ENCODE measurements at regions not wholly inside any gene's neighbourhood (a gene's known extent, or its start where the extent isn't known, plus 50 kb on each side); places are given as distances from the start of the nearest gene placed in this dataset.

DNA sequence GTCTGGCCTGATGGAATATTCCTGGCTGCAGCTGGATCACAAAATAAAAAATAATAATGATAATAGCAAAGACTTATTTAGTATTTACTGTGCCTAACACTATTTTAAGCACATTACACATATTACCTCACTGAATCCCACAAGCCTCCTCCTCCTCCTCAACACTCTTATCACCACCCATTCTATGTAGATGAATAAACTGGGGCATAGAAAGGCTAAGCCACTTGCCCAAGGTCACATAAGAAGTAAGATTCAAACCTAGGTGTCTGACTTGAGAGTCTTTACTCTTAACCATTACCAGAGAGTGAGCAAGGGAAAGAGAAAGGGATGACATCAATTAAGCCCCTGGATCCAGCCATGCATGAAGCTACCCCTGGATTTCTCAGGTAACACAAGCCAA is 493.1 kb downstream of the SHQ1 start:
- H3K9ac ChIP-seq (replicated peaks in 1 of 4; ENCODE audit: extremely low read depth in 1 of 4, low read depth in 3 of 4, low read length in 3 of 4), result no peak overlapping the region
- H3K14ac ChIP-seq (ENCODE audit: insufficient read length), result no peak overlapping the region
- no peak for FAIRE-seq
- no peaks in the 10 kb centered on the region for H3K23me2 ChIP-seq (ENCODE audit: low read depth, low read length)
- DNase-seq (ENCODE audit: low read depth in 1 of 2, low spot score in 2 of 2), result no peak
- no peak overlapping the region for H4K5ac ChIP-seq (ENCODE audit: insufficient read length, low read depth, low read length)
- H3K18ac ChIP-seq (ENCODE audit: extremely low read depth, low read length), result no peak overlapping the region
- H2BK15ac ChIP-seq (ENCODE audit: low read length), result no peak overlapping the region
- H2BK12ac ChIP-seq (ENCODE audit: low read depth, low read length), result no peak overlapping the region
- H3K9me3 ChIP-seq (ENCODE audit: insufficient read depth in 2 of 2, low read depth in 1 of 2, low read length in 1 of 2), result no peaks in the 10 kb centered on the region
- CTCF ChIA-PET (ENCODE audit: partially characterized antibody), result no interaction called here
- H4K91ac ChIP-seq (replicated peaks; ENCODE audit: insufficient read length, low read length), result no peak overlapping the region
- H2BK120ac ChIP-seq (replicated peaks; ENCODE audit: low read depth, low read length), result no peak overlapping the region
- POLR2A ChIA-PET (ENCODE audit: partially characterized antibody), result interaction anchor here (1.0 kb wide), 1 partner anchor 12 kb away, joined by 4 read pairs; no protein-coding TSS in a partner anchor
- H3K27ac ChIP-seq (ENCODE audit: low read depth, low read length), result no peak overlapping the region
- H3K79me2 ChIP-seq (ENCODE audit: control insufficient read depth in 1 of 2, insufficient read depth in 2 of 2, low read length in 2 of 2), result no peaks in the 10 kb centered on the region
- no peak overlapping the region for H3K4me3 ChIP-seq (ENCODE audit: extremely low read depth in 1 of 4, insufficient read depth in 2 of 4, low read depth in 3 of 4, low read length in 4 of 4)
- no peaks in the 10 kb centered on the region for H4K20me1 ChIP-seq (replicated peaks in 1 of 2; ENCODE audit: control insufficient read depth in 1 of 2, insufficient read depth in 2 of 2, low read length in 2 of 2)
- no peak overlapping the region for H4K8ac ChIP-seq (ENCODE audit: extremely low read depth, insufficient read depth, low read length)
- H3K23ac ChIP-seq (ENCODE audit: insufficient read length), result no peak overlapping the region
- H3K79me1 ChIP-seq (ENCODE audit: low read depth, low read length), result no peaks in the 10 kb centered on the region
- H3K56ac ChIP-seq (replicated peaks; ENCODE audit: insufficient read length, low read depth, low read length), result no peak overlapping the region
- H2AK5ac ChIP-seq (ENCODE audit: low read depth, low read length), result no peak overlapping the region
- H3K27me3 ChIP-seq (replicated peaks in 1 of 4; ENCODE audit: control insufficient read depth in 3 of 4, extremely low read depth in 1 of 4, insufficient read depth in 3 of 4, low read length in 3 of 4), result no peaks in the 10 kb centered on the region; a peak in 1 of 7 replicates
- H2AFZ ChIP-seq (ENCODE audit: low read length), result no peak overlapping the region; the same call in 1 of the 2 replicates
- no peak overlapping the region for H3K4ac ChIP-seq (replicated peaks; ENCODE audit: insufficient read length, low read depth, low read length)
- no peak overlapping the region for H3K4me2 ChIP-seq (ENCODE audit: insufficient read depth in 1 of 2, low read depth in 2 of 2, low read length in 2 of 2)
- no peaks in the 10 kb centered on the region for H3K36me3 ChIP-seq (ENCODE audit: control insufficient read depth in 2 of 4, insufficient read depth in 4 of 4, low read length in 3 of 4)
- no peak overlapping the region for H2BK5ac ChIP-seq (ENCODE audit: low read depth, low read length)
- H2BK20ac ChIP-seq (ENCODE audit: low read length), result no peak overlapping the region
- TF ChIP-seq KDM4A (IDR thresholded peaks at IDR 0.05; ENCODE audit: low read depth, low read length, severe bottlenecking), result no peak
- TF ChIP-seq SIRT6 (IDR thresholded peaks at IDR 0.05; ENCODE audit: low read length), result no peak
- TF ChIP-seq FOSL1 (IDR thresholded peaks at IDR 0.05; ENCODE audit: insufficient read depth, low read depth, low read length), result no peak
- no peaks in the 10 kb centered on the region for H3K4me1 ChIP-seq (replicated peaks in 1 of 4; ENCODE audit: control insufficient read depth in 3 of 4, insufficient read depth in 4 of 4, low read length in 3 of 4)

All from H1 (cell line).